GM12891 (cell line): ENCODE measurements at regions not wholly inside any gene's neighbourhood (a gene's known extent, or its start where the extent isn't known, plus 50 kb on each side); places are given as distances from the start of the nearest gene placed in this dataset.

Experiments used
- PAX5 ChIP-seq: IDR thresholded peaks from 2 replicates; pipeline ENCODE4 v1.6.1; 2011; ENCODE audit warnings: low read length, moderate library complexity, mild to moderate bottlenecking; ENCODE audit not compliant: insufficient read depth, severe bottlenecking
- POLR2A ChIP-seq: IDR thresholded peaks from 2 replicates; pipeline ENCODE4 v1.6.1; 2011; ENCODE audit warnings: low read depth, low read length, control low read depth
- POLR2AphosphoS5 ChIP-seq: IDR thresholded peaks from 2 replicates; pipeline ENCODE4 v1.6.1; 2011; ENCODE audit warnings: low read depth, low read length, control low read depth
- POU2F2 ChIP-seq: IDR thresholded peaks from 2 replicates; pipeline ENCODE4 v1.6.1; 2011; ENCODE audit warnings: low read depth, mild to moderate bottlenecking, control low read depth, low read length, moderate library complexity
- SPI1 ChIP-seq: IDR thresholded peaks from 2 replicates; pipeline ENCODE4 v1.6.1; 2011; ENCODE audit warnings: low read depth, low read length, control low read depth
- TAF1 ChIP-seq: IDR thresholded peaks from 2 replicates; pipeline ENCODE4 v1.6.1; 2011; ENCODE audit warnings: low read depth, low read length, control low read depth

- TF ChIP-seq SPI1 = no peak
- no peak for TF ChIP-seq POLR2A
- TF ChIP-seq TAF1 = no peak
- no peak for TF ChIP-seq POLR2AphosphoS5
- no peak for TF ChIP-seq POU2F2
- no peak for TF ChIP-seq PAX5
Measured at GRCh38 chrX:114390251-114390796, 193.6 kb upstream of the HTR2C start.
